ENCODE measurements at regions not wholly inside any gene's neighbourhood (a gene's known extent, or its start where the extent isn't known, plus 50 kb on each side); places are given as distances from the start of the nearest gene placed in this dataset.
"Not testable (repeated sequence)": the region's sequence is repeated elsewhere in the genome, so short reads cannot be mapped to it uniquely, and the experiment has no call there.

DNA sequence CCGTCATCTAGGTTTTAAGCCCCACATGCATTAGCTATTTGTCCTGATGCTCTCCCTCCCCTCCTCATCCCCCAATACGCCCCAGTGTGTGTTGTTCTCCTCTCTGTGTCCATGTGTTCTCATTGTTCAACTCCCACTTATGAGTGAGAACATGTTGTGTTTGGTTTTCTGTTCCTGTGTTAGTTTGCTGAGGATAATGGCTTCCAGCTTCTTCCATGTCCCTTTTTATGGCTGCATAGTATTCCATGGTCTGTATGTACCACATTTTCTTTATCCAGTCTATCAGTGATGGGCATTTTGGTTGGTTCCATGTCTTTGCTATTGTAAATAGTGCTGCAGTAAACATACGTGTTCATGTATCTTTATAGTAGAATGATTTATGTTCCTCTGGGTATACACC lies 59.0 kb upstream of the ATXN1 start:
- FAIRE-seq; H3K27me3 ChIP-seq (ENCODE audit: control insufficient read depth in 2 of 2, insufficient read depth in 2 of 2, low read length in 2 of 2); H3K9me3 ChIP-seq (replicated peaks; ENCODE audit: control insufficient read depth, insufficient read depth, low read length); H3K9ac ChIP-seq (replicated peaks; ENCODE audit: extremely low read depth, insufficient read depth, low read length); BruUV-seq (replicated peaks); H3K4me3 ChIP-seq (replicated peaks in 1 of 3; ENCODE audit: insufficient read depth in 1 of 3, low read depth in 1 of 3, low read length in 3 of 3); H3K79me2 ChIP-seq (ENCODE audit: control insufficient read depth, insufficient read depth, low read length); dilution Hi-C loops (cut with MboI; ENCODE audit: extremely low pct_ligation_motif_present, low sequenced_read_pairs); H3K4me1 ChIP-seq (ENCODE audit: control insufficient read depth, extremely low read depth, insufficient read depth, low read length); H3K9me1 ChIP-seq (replicated peaks; ENCODE audit: control insufficient read depth, extremely low read depth, insufficient read depth, low read length); H4K20me1 ChIP-seq (replicated peaks; ENCODE audit: control insufficient read depth, extremely low read depth, insufficient read depth, low read length); H2AFZ ChIP-seq (ENCODE audit: low read depth, low read length); DNase-seq (ENCODE audit: low read depth, low spot score); H3K4me2 ChIP-seq (ENCODE audit: insufficient read depth, low read length); POLR2A ChIA-PET; H3K36me3 ChIP-seq (ENCODE audit: control insufficient read depth in 2 of 2, extremely low read depth in 1 of 2, insufficient read depth in 2 of 2, low read length in 2 of 2); H3K27ac ChIP-seq (ENCODE audit: insufficient read depth, low read depth, low read length); intact Hi-C loops (cut with micrococcal nuclease): not testable (repeated sequence)
- CTCF ChIA-PET = interaction anchor here (0.7 to 1.5 kb wide), 9 partner anchors 11 to 488 kb away, joined by 3 to 9 read pairs (median 4); no protein-coding TSS in a partner anchor

DNA sequence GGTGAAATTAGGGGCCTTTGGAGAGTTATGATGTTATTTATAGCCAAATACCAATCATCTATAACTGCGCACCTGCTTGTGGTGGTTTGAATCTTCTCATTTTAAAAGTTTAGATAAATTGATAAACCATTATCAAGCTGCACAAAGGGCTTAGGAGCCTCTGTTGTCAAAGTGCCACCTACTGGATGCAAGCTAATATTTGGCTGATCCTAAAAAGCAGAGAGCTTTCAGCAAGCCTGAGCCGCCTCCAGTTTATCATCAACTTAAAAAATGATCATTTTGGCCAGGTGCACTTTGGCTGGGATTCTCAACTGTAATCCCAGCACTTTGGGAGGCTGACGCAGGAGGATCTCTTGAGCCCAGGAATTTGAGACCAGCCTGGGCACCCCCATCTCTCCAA lies 58.5 kb upstream of the ATXN1 start:
- BruUV-seq (replicated peaks) = no TSS peak
- Histone ChIP-seq H3K27me3 (ENCODE audit: control insufficient read depth in 2 of 2, insufficient read depth in 2 of 2, low read length in 2 of 2) (peaks cover 3 to 4% of the 10 kb centered on the region in 2 experiments), H3K4me3 (replicated peaks in 1 of 3; ENCODE audit: insufficient read depth in 1 of 3, low read depth in 1 of 3, low read length in 3 of 3) (no peak overlapping the region), H2AFZ (ENCODE audit: low read depth, low read length) (no peak overlapping the region), H3K4me2 (ENCODE audit: insufficient read depth, low read length) (no peak overlapping the region), H4K20me1 (replicated peaks; ENCODE audit: control insufficient read depth, extremely low read depth, insufficient read depth, low read length) (no peaks in the 10 kb centered on the region), H3K9me1 (replicated peaks; ENCODE audit: control insufficient read depth, extremely low read depth, insufficient read depth, low read length) (no peaks in the 10 kb centered on the region), H3K4me1 (ENCODE audit: control insufficient read depth, extremely low read depth, insufficient read depth, low read length) (no peaks in the 10 kb centered on the region), H3K36me3 (ENCODE audit: control insufficient read depth in 2 of 2, extremely low read depth in 1 of 2, insufficient read depth in 2 of 2, low read length in 2 of 2) (no peaks in the 10 kb centered on the region), H3K9ac (replicated peaks; ENCODE audit: extremely low read depth, insufficient read depth, low read length) (no peak overlapping the region), H3K27ac (ENCODE audit: insufficient read depth, low read depth, low read length) (no peak overlapping the region), H3K9me3 (replicated peaks; ENCODE audit: control insufficient read depth, insufficient read depth, low read length) (no peaks in the 10 kb centered on the region), H3K79me2 (ENCODE audit: control insufficient read depth, insufficient read depth, low read length) (no peaks in the 10 kb centered on the region)
- dilution Hi-C loops (cut with MboI; ENCODE audit: extremely low pct_ligation_motif_present, low sequenced_read_pairs) = no loop called here
- FAIRE-seq = no peak
- POLR2A ChIA-PET = no interaction called here
- DNase-seq (ENCODE audit: low read depth, low spot score) = peak; percentile 10
- TF ChIP-seq, protein P1, sequence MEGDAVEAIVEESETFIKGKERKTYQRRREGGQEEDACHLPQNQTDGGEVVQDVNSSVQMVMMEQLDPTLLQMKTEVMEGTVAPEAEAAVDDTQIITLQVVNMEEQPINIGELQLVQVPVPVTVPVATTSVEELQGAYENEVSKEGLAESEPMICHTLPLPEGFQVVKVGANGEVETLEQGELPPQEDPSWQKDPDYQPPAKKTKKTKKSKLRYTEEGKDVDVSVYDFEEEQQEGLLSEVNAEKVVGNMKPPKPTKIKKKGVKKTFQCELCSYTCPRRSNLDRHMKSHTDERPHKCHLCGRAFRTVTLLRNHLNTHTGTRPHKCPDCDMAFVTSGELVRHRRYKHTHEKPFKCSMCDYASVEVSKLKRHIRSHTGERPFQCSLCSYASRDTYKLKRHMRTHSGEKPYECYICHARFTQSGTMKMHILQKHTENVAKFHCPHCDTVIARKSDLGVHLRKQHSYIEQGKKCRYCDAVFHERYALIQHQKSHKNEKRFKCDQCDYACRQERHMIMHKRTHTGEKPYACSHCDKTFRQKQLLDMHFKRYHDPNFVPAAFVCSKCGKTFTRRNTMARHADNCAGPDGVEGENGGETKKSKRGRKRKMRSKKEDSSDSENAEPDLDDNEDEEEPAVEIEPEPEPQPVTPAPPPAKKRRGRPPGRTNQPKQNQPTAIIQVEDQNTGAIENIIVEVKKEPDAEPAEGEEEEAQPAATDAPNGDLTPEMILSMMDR (IDR thresholded peaks at IDR 0.05; ENCODE audit: extremely low read depth in 1 of 2, insufficient read depth in 1 of 2, low read depth in 1 of 2, low read length in 2 of 2) = peak in 1 of 2 donors; percentile 20
- TF ChIP-seq, protein P2, sequence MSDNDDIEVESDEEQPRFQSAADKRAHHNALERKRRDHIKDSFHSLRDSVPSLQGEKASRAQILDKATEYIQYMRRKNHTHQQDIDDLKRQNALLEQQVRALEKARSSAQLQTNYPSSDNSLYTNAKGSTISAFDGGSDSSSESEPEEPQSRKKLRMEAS (IDR thresholded peaks at IDR 0.05; ENCODE audit: insufficient read depth, insufficient read length) = no peak
- TF ChIP-seq POLR2AphosphoS5 (IDR thresholded peaks at IDR 0.05; ENCODE audit: insufficient read depth, low read depth, low read length) = no peak
- CTCF ChIA-PET = interaction anchor here (0.7 to 1.5 kb wide), 9 partner anchors 10 to 488 kb away, joined by 3 to 9 read pairs (median 4); no protein-coding TSS in a partner anchor
- intact Hi-C loops (cut with micrococcal nuclease) = no loop called here

Measured in endothelial cell of umbilical vein (primary cell).